SK-N-SH (cell line): ENCODE measurements at regions not wholly inside any gene's neighbourhood (a gene's known extent, or its start where the extent isn't known, plus 50 kb on each side); places are given as distances from the start of the nearest gene placed in this dataset.

Experiments
- CTCF ChIA-PET: fragments of 300-600, 350-600 bp; formaldehyde crosslinking; extraction: SDS; loops from one replicate; lab custom pipeline; 2021; lab: Yijun Ruan, JAX
- POLR2A ChIA-PET: fragments of 350-600 bp; sonication (Branson Sonifier 250); formaldehyde crosslinking; extraction: SDS; loops from one replicate; lab custom pipeline; 2020; ENCODE audit warnings: antibody characterized with exemption, inconsistent platforms; lab: Yijun Ruan, JAX
- DNase-seq: peaks from one replicate; pipeline ENCODE4 v3.0.0; 2012
- H2AFZ ChIP-seq: fragments of 200-600 bp; sonication (generic); 2 replicates; pipeline ENCODE4 v1.8.1; 2016; ENCODE audit warnings: antibody characterized with exemption, mild to moderate bottlenecking, low read depth
- H3F3A ChIP-seq: fragments of 200-600 bp; sonication (generic); replicated peaks from 2 replicates; pipeline ENCODE3; 2016; ENCODE audit warnings: antibody characterized with exemption, mild to moderate bottlenecking; ENCODE audit not compliant: insufficient read depth
- H3K27ac ChIP-seq, 2 experiments: fragments of 200-500 bp in 1 of 2; fragments of 200-600 bp in 1 of 2; sonication (Bioruptor generic) in 1 of 2; sonication (generic), shearing (Covaris generic) in 1 of 2; 2 replicates each; pipeline versions ENCODE4 v1.5.1 to v1.6.1; 2014 to 2016; ENCODE audit warnings: low read depth in 2 of 2, inconsistent platforms in 1 of 2, low read length in 1 of 2, mild to moderate bottlenecking in 1 of 2, mixed read lengths in 1 of 2
- H3K27me3 ChIP-seq: fragments of 200-600 bp; sonication (generic), shearing (Covaris generic); 2 replicates; pipeline ENCODE4 v1.6.1; 2016; ENCODE audit warnings: mixed run types; ENCODE audit not compliant: insufficient read depth
- H3K36me3 ChIP-seq, 2 experiments: fragments of 200-500 bp in 1 of 2; fragments of 200-600 bp in 1 of 2; sonication (Bioruptor generic) in 1 of 2; sonication (generic) in 1 of 2; replicated peaks in 1 of 2; 2 replicates each; pipeline versions ENCODE3 to v1.5.1; 2014 to 2016; ENCODE audit warnings: low read length in 1 of 2, mild to moderate bottlenecking in 1 of 2; ENCODE audit not compliant: insufficient read depth in 2 of 2, control insufficient read depth in 1 of 2
- H3K4me1 ChIP-seq, 2 experiments: fragments of 200-500 bp in 1 of 2; fragments of 200-600 bp in 1 of 2; sonication (Bioruptor generic) in 1 of 2; sonication (generic), shearing (Covaris generic) in 1 of 2; 2 replicates each; pipeline versions ENCODE4 v1.5.1 to v1.6.1; 2014 to 2016; ENCODE audit warnings: low read depth in 1 of 2, low read length in 1 of 2, mixed run types in 1 of 2; ENCODE audit not compliant: insufficient read depth in 2 of 2, control insufficient read depth in 1 of 2
- H3K4me2 ChIP-seq: fragments of 200-600 bp; sonication (generic), shearing (Covaris generic); 2 replicates; pipeline ENCODE4 v1.6.1; 2017; ENCODE audit warnings: mixed run types
- H3K4me3 ChIP-seq, 2 experiments: fragments of 200-500 bp in 1 of 2; fragments of 200-600 bp in 1 of 2; sonication (Bioruptor generic) in 1 of 2; sonication (generic), shearing (Covaris generic) in 1 of 2; 2 replicates each; pipeline versions ENCODE4 v1.5.1 to v1.8.1; 2014 to 2016; ENCODE audit warnings: low read depth in 2 of 2, inconsistent platforms in 1 of 2, low read length in 1 of 2, mild to moderate bottlenecking in 1 of 2, mixed read lengths in 1 of 2, moderate library complexity in 1 of 2
- H3K79me2 ChIP-seq: fragments of 200-600 bp; sonication (generic); 2 replicates; pipeline ENCODE4 v1.8.1; 2017; ENCODE audit warnings: mild to moderate bottlenecking; ENCODE audit not compliant: insufficient read depth
- H3K9ac ChIP-seq: fragments of 200-600 bp; sonication (generic); 2 replicates; pipeline ENCODE4 v1.6.1; 2017; ENCODE audit warnings: mixed run types
- H3K9me2 ChIP-seq: fragments of 200-600 bp; sonication (generic); 2 replicates; pipeline ENCODE4 v1.6.1; 2017; ENCODE audit warnings: mixed run types
- H3K9me3 ChIP-seq: fragments of 200-600 bp; sonication (generic); 2 replicates; pipeline ENCODE4 v1.6.1; 2017; ENCODE audit warnings: mixed run types, mild to moderate bottlenecking, moderate library complexity
- H4K20me1 ChIP-seq: fragments of 200-600 bp; sonication (generic); 2 replicates; pipeline ENCODE4 v1.6.1; 2017; ENCODE audit warnings: mild to moderate bottlenecking, mixed run types; ENCODE audit not compliant: insufficient read depth
- CHD2 ChIP-seq: fragments of 150-350 bp; IDR thresholded peaks from 2 replicates; pipeline ENCODE4 v1.6.1; 2018; ENCODE audit warnings: low read length; ENCODE audit not compliant: partially characterized antibody
- EZH2phosphoT487 ChIP-seq: fragments of 200-600 bp; sonication (generic); IDR thresholded peaks from 2 replicates; pipeline ENCODE4 v1.6.1; 2017; ENCODE audit warnings: low read depth, mixed run types, mild to moderate bottlenecking, antibody characterized with exemption, moderate library complexity, borderline replicate concordance
- FOXJ3 ChIP-seq: sonication (generic); formaldehyde crosslinking; IDR thresholded peaks from 2 replicates; pipeline ENCODE4 v1.5.1; 2020; ENCODE audit warnings: mild to moderate bottlenecking, missing genetic modification reagents
- GATA2 ChIP-seq: sonication (generic); formaldehyde crosslinking; IDR thresholded peaks from 2 replicates; pipeline ENCODE4 v1.5.0; 2020; ENCODE audit warnings: mild to moderate bottlenecking, missing genetic modification reagents
- NFIC ChIP-seq: IDR thresholded peaks from 2 replicates; pipeline ENCODE4 v1.4.0; 2012; ENCODE audit warnings: borderline replicate concordance
- POLR2AphosphoS5 ChIP-seq: IDR thresholded peaks from 2 replicates; pipeline ENCODE4 v1.6.1; 2012; ENCODE audit warnings: low read depth, low read length
- RFX5 ChIP-seq: IDR thresholded peaks from 2 replicates; pipeline ENCODE4 v1.6.1; 2012; ENCODE audit warnings: mild to moderate bottlenecking, improper control_type of control experiment, low read length
- SMC3 ChIP-seq: IDR thresholded peaks from 2 replicates; pipeline ENCODE4 v1.6.1; 2012; ENCODE audit warnings: low read depth, low read length, improper control_type of control experiment
- TAF1 ChIP-seq: IDR thresholded peaks from 2 replicates; pipeline ENCODE4 v1.6.1; 2012; ENCODE audit warnings: low read depth, mild to moderate bottlenecking, low read length, moderate library complexity, borderline replicate concordance
- USF2 ChIP-seq: fragments of 150-350 bp; IDR thresholded peaks from 2 replicates; pipeline ENCODE4 v1.6.1; 2017; ENCODE audit warnings: antibody characterized with exemption, low read length, low read depth, borderline replicate concordance
- YY1 ChIP-seq: IDR thresholded peaks from 2 replicates; pipeline ENCODE4 v1.4.0; 2012; ENCODE audit warnings: low read depth, mild to moderate bottlenecking
- ZBTB33 ChIP-seq: IDR thresholded peaks from 2 replicates; pipeline ENCODE4 v1.4.0; 2012; ENCODE audit warnings: low read depth, borderline replicate concordance
- WGBS: methylation state at CpG from one replicate; pipeline ENCODE4 v1.1.6; 2017; ENCODE audit warnings: low lambda C conversion rate; 5-methylcytosine and 5-hydroxymethylcytosine counted together

GRCh38 chr4:186775902-186776301 is 52.2 kb upstream of the FAT1 start:
- Histone ChIP-seq H4K20me1 (no peaks in the 10 kb centered on the region), H3K9me3 (no peaks in the 10 kb centered on the region), H3F3A (no peaks in the 10 kb centered on the region), H3K4me1 (no peaks in the 10 kb centered on the region)
- TF ChIP-seq GATA2 (CRISPR knock-in tag): no peak
- no peak for TF ChIP-seq SMC3
- no peak for TF ChIP-seq YY1
- no peak for TF ChIP-seq FOXJ3 (CRISPR knock-in tag)
- no peak for TF ChIP-seq ZBTB33
- TF ChIP-seq, all 33 proteins: peak for 0
- Histone ChIP-seq H2AFZ (no peak overlapping the region), H3K27ac (no peak overlapping the region), H3K4me3 (no peak overlapping the region), H3K9ac (no peak overlapping the region), H3K9me2 (no peaks in the 10 kb centered on the region), H3K27me3 (no peaks in the 10 kb centered on the region), H3K4me2 (no peak overlapping the region), H3K36me3 (no peaks in the 10 kb centered on the region), H3K79me2 (no peaks in the 10 kb centered on the region)
- DNase-seq: no peak
- ChIA-PET POLR2A (no interaction called here), CTCF (no interaction called here)
- WGBS: 19% methylated on average over 2 of the region's 2 CpGs

DNA sequence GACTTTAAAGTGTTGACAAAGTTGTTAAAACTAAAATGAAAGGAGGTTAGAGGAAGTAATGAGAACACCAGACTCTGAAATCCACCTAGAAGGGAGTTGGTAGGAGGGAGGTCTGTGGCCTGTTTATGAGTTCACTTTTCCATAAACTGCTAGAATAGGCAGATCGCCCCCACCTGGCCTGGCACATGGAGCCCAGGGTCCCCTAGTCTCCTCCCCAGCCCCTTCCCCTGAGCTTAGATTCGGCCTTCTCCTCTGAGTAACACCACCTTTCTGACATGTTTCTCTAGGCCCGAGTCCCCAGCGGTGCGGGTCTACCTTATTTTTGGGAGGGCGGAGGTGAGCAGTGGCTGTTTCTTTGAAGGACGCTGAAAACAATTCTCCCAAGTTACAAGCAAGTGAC is 54.5 kb upstream of the FAT1 start:
- H3K4me2 ChIP-seq: no peak overlapping the region
- H3F3A ChIP-seq: no peaks in the 10 kb centered on the region
- no peaks in the 10 kb centered on the region for H3K9me3 ChIP-seq
- ChIA-PET POLR2A (no interaction called here), CTCF (no interaction called here)
- H3K4me1 ChIP-seq: no peaks in the 10 kb centered on the region
- H3K79me2 ChIP-seq: no peaks in the 10 kb centered on the region
- WGBS: 17% methylated on average over 2 of the region's 7 CpGs
- no peak overlapping the region for H3K9ac ChIP-seq
- no peak overlapping the region for H2AFZ ChIP-seq
- no peak overlapping the region for H3K4me3 ChIP-seq
- TF ChIP-seq GATA2 (CRISPR knock-in tag) (no peak), POLR2AphosphoS5 (no peak), TAF1 (no peak), USF2 (no peak), EZH2phosphoT487 (no peak), RFX5 (no peak), NFIC (no peak), SMC3 (no peak), CHD2 (no peak)
- TF ChIP-seq, all 33 proteins: peak for 0
- Histone ChIP-seq H4K20me1 (no peaks in the 10 kb centered on the region), H3K9me2 (no peaks in the 10 kb centered on the region), H3K27ac (no peak overlapping the region), H3K27me3 (no peaks in the 10 kb centered on the region), H3K36me3 (no peaks in the 10 kb centered on the region)
- DNase-seq: no peak
